Upper lobe of left lung (tissue), 6 donors: ENCODE measurements at regions not wholly inside any gene's neighbourhood (a gene's known extent, or its start where the extent isn't known, plus 50 kb on each side); places are given as distances from the start of the nearest gene placed in this dataset.
"Not testable (repeated sequence)": the region's sequence is repeated elsewhere in the genome, so short reads cannot be mapped to it uniquely, and the experiment has no call there.

Experiments used
- ATAC-seq, 2 donors: fragments of 200-7000 bp; cut with Tn5 transposase; one replicate each; pipeline ENCODE4 v1.9.1; 2022; ENCODE audit warnings: mild to moderate bottlenecking in 2 of 2, moderate library complexity in 2 of 2; ENCODE audit not compliant: low FRiP score in 2 of 2
- DNase-seq, 2 donors: peaks; one replicate each; pipeline ENCODE4 v3.0.0-alpha.2; 2019 to 2020
- H3K27ac ChIP-seq, 4 donors: fragments of 200-600 bp; sonication (generic); one replicate each; pipeline ENCODE4 v1.5.1; 2016 to 2019
- H3K27me3 ChIP-seq, 4 donors: fragments of 200-600 bp; sonication (generic); one replicate each; pipeline ENCODE4 v1.5.1; 2017 to 2019
- H3K36me3 ChIP-seq, 4 donors: fragments of 200-600 bp; sonication (generic); one replicate each; pipeline ENCODE4 v1.5.1; 2016 to 2019
- H3K4me1 ChIP-seq, 4 donors: fragments of 200-600 bp; sonication (generic); one replicate each; pipeline ENCODE4 v1.5.1; 2018 to 2019
- H3K4me3 ChIP-seq, 4 donors: fragments of 200-600 bp; sonication (generic); one replicate each; pipeline ENCODE4 v1.5.1; 2017 to 2019; ENCODE audit warnings: mild to moderate bottlenecking in 2 of 4, moderate library complexity in 1 of 4
- H3K9me3 ChIP-seq, 4 donors: fragments of 200-600 bp; sonication (generic); one replicate each; pipeline ENCODE4 v1.5.1; 2018 to 2019
- EP300 ChIP-seq, 4 donors: sonication (generic); formaldehyde crosslinking; IDR thresholded peaks; one replicate each; pipeline ENCODE4 v1.5.1; 2017; ENCODE audit warnings: antibody characterized with exemption in 4 of 4, control low read depth in 2 of 4
- POLR2A ChIP-seq, 4 donors: fragments of 450-650 bp; IDR thresholded peaks; one replicate each; pipeline ENCODE4 v1.5.1; 2016 to 2017; ENCODE audit warnings: antibody characterized with exemption in 4 of 4, mild to moderate bottlenecking in 2 of 4
- POLR2AphosphoS5 ChIP-seq, 2 donors: sonication (generic); formaldehyde crosslinking; IDR thresholded peaks; one replicate each; pipeline ENCODE4 v1.5.1; 2017; ENCODE audit warnings: antibody characterized with exemption in 2 of 2
- WGBS, 2 donors: methylation state at CpG; one replicate each; pipeline ENCODE4 v1.1.5; 2017 to 2018; 5-methylcytosine and 5-hydroxymethylcytosine counted together
- TF ChIP-seq, protein P1 (sequence below), 6 experiments: fragments of 450-650 bp in 4 of 6; fragments of 200-600 bp in 2 of 6; sonication (generic) in 2 of 6; IDR thresholded peaks; one replicate each; pipeline ENCODE4 v1.5.1; 2016 to 2019; ENCODE audit warnings: antibody characterized with exemption in 6 of 6
- donor health status: DM: no; HTN: no; CAD: no; lungs with moderate emphysema.
- donor health status: DM: no; HTN: yes; CAD: no; lungs with severe emphysema.

DNA sequence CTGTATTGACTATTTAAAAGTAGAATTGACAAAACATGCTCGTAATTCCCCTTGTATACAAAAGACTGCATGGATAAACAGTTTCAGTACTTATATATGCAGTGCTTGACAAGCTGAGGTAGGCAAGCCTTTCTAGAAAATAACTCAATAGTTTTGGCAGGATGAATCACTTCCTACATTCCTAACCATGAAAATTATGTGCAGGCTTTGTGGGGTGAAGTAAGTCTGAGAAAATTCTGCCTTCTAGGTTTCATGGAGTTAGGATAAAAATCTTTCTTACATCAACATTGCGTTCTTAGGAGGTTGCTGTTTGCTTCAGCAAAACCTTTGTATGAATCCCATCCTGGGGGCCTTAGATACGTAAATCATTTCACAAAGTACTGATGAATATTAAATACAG, 801.4 kb upstream of the EYS start:
- Histone ChIP-seq H3K27ac (no peak overlapping the region), H3K27me3 (no peaks in the 10 kb centered on the region), H3K4me1 (no peaks in the 10 kb centered on the region), H3K4me3 (no peak overlapping the region), H3K36me3 (no peaks in the 10 kb centered on the region), H3K9me3 (no peaks in the 10 kb centered on the region)
- no peak for TF ChIP-seq POLR2A (IDR thresholded peaks at IDR 0.05)
- TF ChIP-seq, protein P1, sequence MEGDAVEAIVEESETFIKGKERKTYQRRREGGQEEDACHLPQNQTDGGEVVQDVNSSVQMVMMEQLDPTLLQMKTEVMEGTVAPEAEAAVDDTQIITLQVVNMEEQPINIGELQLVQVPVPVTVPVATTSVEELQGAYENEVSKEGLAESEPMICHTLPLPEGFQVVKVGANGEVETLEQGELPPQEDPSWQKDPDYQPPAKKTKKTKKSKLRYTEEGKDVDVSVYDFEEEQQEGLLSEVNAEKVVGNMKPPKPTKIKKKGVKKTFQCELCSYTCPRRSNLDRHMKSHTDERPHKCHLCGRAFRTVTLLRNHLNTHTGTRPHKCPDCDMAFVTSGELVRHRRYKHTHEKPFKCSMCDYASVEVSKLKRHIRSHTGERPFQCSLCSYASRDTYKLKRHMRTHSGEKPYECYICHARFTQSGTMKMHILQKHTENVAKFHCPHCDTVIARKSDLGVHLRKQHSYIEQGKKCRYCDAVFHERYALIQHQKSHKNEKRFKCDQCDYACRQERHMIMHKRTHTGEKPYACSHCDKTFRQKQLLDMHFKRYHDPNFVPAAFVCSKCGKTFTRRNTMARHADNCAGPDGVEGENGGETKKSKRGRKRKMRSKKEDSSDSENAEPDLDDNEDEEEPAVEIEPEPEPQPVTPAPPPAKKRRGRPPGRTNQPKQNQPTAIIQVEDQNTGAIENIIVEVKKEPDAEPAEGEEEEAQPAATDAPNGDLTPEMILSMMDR (IDR thresholded peaks at IDR 0.05) = no peak
- no peak for TF ChIP-seq EP300 (IDR thresholded peaks at IDR 0.05)
- TF ChIP-seq POLR2AphosphoS5 (IDR thresholded peaks at IDR 0.05) = no peak
- ATAC-seq (no peak), DNase-seq (no peak)
- WGBS, 2 donors = 66 to 77% methylated on average over 3 of the region's 3 CpGs

GRCh38 chr6:66499851-66500250, 792.8 kb upstream of the EYS start:
- WGBS, 2 donors = 81 to 88% methylated on average over 2 of the region's 2 CpGs
- no peaks in the 10 kb centered on the region for H3K36me3 ChIP-seq
- ATAC-seq (no peak), DNase-seq (no peak)
- no peaks in the 10 kb centered on the region for H3K4me1 ChIP-seq
- H3K27ac ChIP-seq = no peak overlapping the region
- TF ChIP-seq EP300 (IDR thresholded peaks at IDR 0.05) (no peak), POLR2AphosphoS5 (IDR thresholded peaks at IDR 0.05) (no peak), POLR2A (IDR thresholded peaks at IDR 0.05) (no peak)
- TF ChIP-seq, protein P1 (IDR thresholded peaks at IDR 0.05) = no peak
- no peaks in the 10 kb centered on the region for H3K9me3 ChIP-seq
- H3K27me3 ChIP-seq = no peaks in the 10 kb centered on the region
- H3K4me3 ChIP-seq = no peak overlapping the region

DNA sequence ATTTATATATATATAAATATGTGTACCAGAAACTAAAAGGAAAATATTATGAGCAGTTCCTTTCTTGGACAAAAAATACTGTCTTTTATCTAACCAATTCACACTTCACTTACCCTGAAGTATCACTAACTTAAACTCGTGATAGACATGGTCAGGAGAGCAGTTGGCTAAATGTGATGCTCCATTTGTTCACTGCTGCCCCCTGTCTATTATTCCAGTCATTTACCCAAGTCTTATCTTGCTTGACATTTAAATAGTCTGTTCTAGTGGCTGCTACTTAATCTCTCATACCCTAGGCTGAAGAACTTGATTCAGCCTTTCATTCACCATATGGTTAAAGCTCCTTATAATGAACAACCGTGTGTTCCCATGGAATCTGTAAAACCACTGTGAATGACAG, 789.6 kb upstream of the EYS start:
- Histone ChIP-seq H3K4me3 (no peak overlapping the region), H3K4me1 (no peaks in the 10 kb centered on the region), H3K27ac (no peak overlapping the region), H3K27me3 (no peaks in the 10 kb centered on the region), H3K36me3 (no peaks in the 10 kb centered on the region), H3K9me3 (no peaks in the 10 kb centered on the region)
- TF ChIP-seq, protein P1 (IDR thresholded peaks at IDR 0.05) = peak in 2 of 6 experiments; percentile 17 to 21
- TF ChIP-seq POLR2AphosphoS5 (IDR thresholded peaks at IDR 0.05) (no peak), EP300 (IDR thresholded peaks at IDR 0.05) (no peak)
- no peak for DNase-seq
- 15 to 29% methylated on average over 2 of the region's 2 CpGs for WGBS, 2 donors
- ATAC-seq = no peak

DNA sequence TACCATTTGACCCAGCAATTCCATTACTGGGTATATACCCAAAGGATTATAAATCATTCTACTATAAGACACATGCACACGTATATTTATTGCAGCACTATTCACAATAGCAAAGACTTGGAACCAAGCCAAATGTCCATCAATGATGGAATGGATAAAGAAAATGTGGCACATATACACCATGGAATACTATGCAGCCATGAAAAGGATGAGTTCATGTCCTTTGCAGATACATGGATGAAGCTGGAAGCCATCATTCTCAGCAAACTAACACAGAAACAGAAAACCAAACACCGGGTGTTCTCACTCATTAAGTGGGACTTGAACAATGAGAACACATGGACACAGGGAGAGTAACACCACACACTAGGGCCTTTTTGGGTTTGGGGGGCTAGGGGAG, 787.6 kb upstream of the EYS start:
- ATAC-seq, H3K27ac ChIP-seq, H3K4me3 ChIP-seq, H3K9me3 ChIP-seq, H3K4me1 ChIP-seq, H3K27me3 ChIP-seq, DNase-seq, H3K36me3 ChIP-seq: not testable (repeated sequence)
- WGBS, 2 donors = 83 to 100% methylated on average over 2 of the region's 2 CpGs

DNA sequence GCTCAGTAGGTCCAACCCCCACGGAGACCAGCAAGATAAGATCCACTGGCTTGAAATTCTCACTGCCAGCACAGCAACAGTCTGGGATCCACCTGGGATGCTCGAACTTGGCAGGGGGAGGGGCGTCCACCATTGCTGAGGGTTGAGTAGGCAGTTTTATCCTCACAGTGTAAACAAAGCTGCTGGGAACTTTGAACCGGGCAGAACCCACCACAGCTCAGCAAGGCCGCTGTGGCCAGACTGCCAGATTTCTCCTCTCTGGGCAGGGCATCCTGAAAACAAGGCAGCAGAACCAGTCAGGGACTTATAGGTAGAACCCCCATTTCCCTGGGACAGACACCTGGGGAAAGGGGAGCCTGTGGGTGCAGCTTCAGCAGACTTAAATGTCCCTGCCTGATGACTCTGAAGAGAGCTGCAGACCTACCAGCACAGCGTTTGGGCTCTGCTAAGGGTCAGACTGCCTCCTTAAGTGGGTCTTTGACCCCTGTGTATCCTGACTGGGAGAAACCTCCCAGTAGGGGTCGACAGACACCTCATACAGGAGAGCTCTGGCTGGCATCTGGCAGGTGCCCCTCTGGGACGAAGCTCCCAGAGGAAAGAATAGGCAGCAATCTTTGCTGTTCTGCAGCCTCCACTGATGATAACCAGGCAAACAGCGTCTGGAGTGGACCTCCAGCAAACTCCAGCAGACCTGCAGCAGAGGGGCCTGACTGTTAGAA, 782.4 kb upstream of the EYS start:
- H3K4me1 ChIP-seq = no peaks in the 10 kb centered on the region
- H3K4me3 ChIP-seq = no peak overlapping the region
- no peak for ATAC-seq
- TF ChIP-seq EP300 (IDR thresholded peaks at IDR 0.05) = no peak
- H3K36me3 ChIP-seq = no peaks in the 10 kb centered on the region
- no peak for DNase-seq
- H3K27me3 ChIP-seq = no peaks in the 10 kb centered on the region
- WGBS, 2 donors = 67 to 81% methylated on average over 4 to 8 of the region's 9 CpGs
- no peak overlapping the region for H3K27ac ChIP-seq
- H3K9me3 ChIP-seq = no peaks in the 10 kb centered on the region

GRCh38 chr6:66481216-66481615, 774.2 kb upstream of the EYS start:
- 82 to 88% methylated on average over 7 to 8 of the region's 8 CpGs for WGBS, 2 donors

More at GRCh38 chr6:66481216-66481615, 774.2 kb upstream of the EYS start:
- Histone ChIP-seq H3K27me3 (no peaks in the 10 kb centered on the region), H3K9me3 (peaks cover 0 to 8% (median 0%) of the 10 kb centered on the region in 4 donors), H3K4me3 (no peak overlapping the region), H3K27ac (no peak overlapping the region), H3K36me3 (no peaks in the 10 kb centered on the region), H3K4me1 (no peaks in the 10 kb centered on the region)
- ATAC-seq (no peak), DNase-seq (peak in 1 of 2 donors; percentile 5)
- TF ChIP-seq POLR2AphosphoS5 (IDR thresholded peaks at IDR 0.05) (no peak), POLR2A (IDR thresholded peaks at IDR 0.05) (no peak), EP300 (IDR thresholded peaks at IDR 0.05) (no peak)
- TF ChIP-seq, protein P1 (IDR thresholded peaks at IDR 0.05) = no peak
